Activated CD4-positive, alpha-beta T cell treated with anti-CD3 and anti-CD28 coated beads, Interleukin-2, amount 50 U/mL, for 16 hours (primary cell): ENCODE measurements at regions not wholly inside any gene's neighbourhood (a gene's known extent, or its start where the extent isn't known, plus 50 kb on each side); places are given as distances from the start of the nearest gene placed in this dataset.
"Not testable (repeated sequence)": the region's sequence is repeated elsewhere in the genome, so short reads cannot be mapped to it uniquely, and the experiment has no call there.

Experiments
- DNase-seq: peaks from one replicate; pipeline ENCODE4 v3.0.0-alpha.2; 2020

GRCh38 chr5:10125116-10125515, 124.6 kb downstream of the ATPSCKMT start:
- no peak for DNase-seq

- no peak for DNase-seq
Measured at GRCh38 chr5:10124287-10124686, 125.4 kb downstream of the ATPSCKMT start.

GRCh38 chr5:10123254-10123989, 126.3 kb downstream of the ATPSCKMT start:
- no peak for DNase-seq

- no peak for DNase-seq
Measured at GRCh38 chr5:10122076-10122726, 127.5 kb downstream of the ATPSCKMT start.

- DNase-seq, result no peak
Measured at GRCh38 chr5:10120934-10121333, 128.8 kb downstream of the ATPSCKMT start.

GRCh38 chr5:10118150-10118549, 131.5 kb downstream of the ATPSCKMT start:
- DNase-seq, result no peak

GRCh38 chr5:10116594-10116993, 133.1 kb downstream of the ATPSCKMT start:
- DNase-seq, result no peak

- DNase-seq, result no peak
Measured at GRCh38 chr5:10115669-10116068, 134.0 kb downstream of the ATPSCKMT start.

- DNase-seq, result no peak
Measured at GRCh38 chr5:10111571-10111970, 138.1 kb downstream of the ATPSCKMT start.

GRCh38 chr5:10110228-10110627, 139.5 kb downstream of the ATPSCKMT start:
- DNase-seq, result no peak

- no peak for DNase-seq
Measured at GRCh38 chr5:10109299-10109698, 140.4 kb downstream of the ATPSCKMT start.

GRCh38 chr5:10106806-10107205, 142.9 kb downstream of the ATPSCKMT start:
- no peak for DNase-seq

- no peak for DNase-seq
Measured at GRCh38 chr5:10106285-10106684, 143.4 kb downstream of the ATPSCKMT start.

- no peak for DNase-seq
Measured at GRCh38 chr5:10102706-10103497, 146.8 kb downstream of the ATPSCKMT start.

GRCh38 chr5:10102235-10102634, 147.5 kb downstream of the ATPSCKMT start:
- not testable (repeated sequence) for DNase-seq

GRCh38 chr5:10099548-10099947, 150.1 kb downstream of the ATPSCKMT start:
- DNase-seq, result no peak

GRCh38 chr5:10091701-10092100, 158.0 kb downstream of the ATPSCKMT start:
- no peak for DNase-seq

GRCh38 chr5:10090074-10090473, 159.6 kb downstream of the ATPSCKMT start:
- no peak for DNase-seq

GRCh38 chr5:10085185-10085584, 164.5 kb downstream of the ATPSCKMT start:
- no peak for DNase-seq

- no peak for DNase-seq
Measured at GRCh38 chr5:10081584-10081983, 168.1 kb downstream of the ATPSCKMT start.

GRCh38 chr5:10077791-10078545, 171.7 kb downstream of the ATPSCKMT start:
- no peak for DNase-seq

- no peak for DNase-seq
Measured at GRCh38 chr5:10073441-10074104, 176.1 kb downstream of the ATPSCKMT start.
